ENCODE measurements at regions not wholly inside any gene's neighbourhood (a gene's known extent, or its start where the extent isn't known, plus 50 kb on each side); places are given as distances from the start of the nearest gene placed in this dataset.

GRCh38 chr2:156915332-156915731, 342.2 kb upstream of the GALNT5 start:
- Histone ChIP-seq H3K27me3 (ENCODE audit: control insufficient read depth in 1 of 2, insufficient read depth in 2 of 2, low read length in 2 of 2) (no peaks in the 10 kb centered on the region), H3K36me3 (ENCODE audit: control insufficient read depth in 2 of 2, insufficient read depth in 2 of 2, low read length in 2 of 2) (no peaks in the 10 kb centered on the region), H3K4me3 (ENCODE audit: low read length in 2 of 2) (no peak overlapping the region), H3K9me3 (ENCODE audit: control insufficient read depth in 2 of 2, low read length in 2 of 2) (no peaks in the 10 kb centered on the region), H3K4me1 (ENCODE audit: control insufficient read depth, insufficient read depth, low read length) (no peaks in the 10 kb centered on the region), H3K27ac (ENCODE audit: low read length) (no peak overlapping the region), H3K9ac (ENCODE audit: low read length in 2 of 2) (no peak overlapping the region)

GRCh38 chr2:156918410-156918809, 339.1 kb upstream of the GALNT5 start:
- H3K27me3 ChIP-seq (ENCODE audit: control insufficient read depth in 1 of 2, insufficient read depth in 2 of 2, low read length in 2 of 2): no peaks in the 10 kb centered on the region
- H3K4me3 ChIP-seq (ENCODE audit: low read length in 2 of 2): no peak overlapping the region
- H3K9ac ChIP-seq (ENCODE audit: low read length in 2 of 2): no peak overlapping the region
- no peaks in the 10 kb centered on the region for H3K4me1 ChIP-seq (ENCODE audit: control insufficient read depth, insufficient read depth, low read length)
- H3K27ac ChIP-seq (ENCODE audit: low read length): no peak overlapping the region
- H3K9me3 ChIP-seq (ENCODE audit: control insufficient read depth in 2 of 2, low read length in 2 of 2): no peaks in the 10 kb centered on the region
- no peaks in the 10 kb centered on the region for H3K36me3 ChIP-seq (ENCODE audit: control insufficient read depth in 2 of 2, insufficient read depth in 2 of 2, low read length in 2 of 2)

- no peak overlapping the region for H3K9ac ChIP-seq (ENCODE audit: low read length in 2 of 2)
- no peak overlapping the region for H3K27ac ChIP-seq (ENCODE audit: low read length)
- H3K27me3 ChIP-seq (ENCODE audit: control insufficient read depth in 1 of 2, insufficient read depth in 2 of 2, low read length in 2 of 2): no peaks in the 10 kb centered on the region
- H3K36me3 ChIP-seq (ENCODE audit: control insufficient read depth in 2 of 2, insufficient read depth in 2 of 2, low read length in 2 of 2): no peaks in the 10 kb centered on the region
- no peak overlapping the region for H3K4me3 ChIP-seq (ENCODE audit: low read length in 2 of 2)
- no peaks in the 10 kb centered on the region for H3K9me3 ChIP-seq (ENCODE audit: control insufficient read depth in 2 of 2, low read length in 2 of 2)
- H3K4me1 ChIP-seq (ENCODE audit: control insufficient read depth, insufficient read depth, low read length): no peaks in the 10 kb centered on the region
Observed at GRCh38 chr2:156930423-156930822, 327.1 kb upstream of the GALNT5 start.

- H3K27ac ChIP-seq (ENCODE audit: low read length): no peak overlapping the region
- no peak overlapping the region for H3K4me3 ChIP-seq (ENCODE audit: low read length in 2 of 2)
- H3K4me1 ChIP-seq (ENCODE audit: control insufficient read depth, insufficient read depth, low read length): no peaks in the 10 kb centered on the region
- H3K36me3 ChIP-seq (ENCODE audit: control insufficient read depth in 2 of 2, insufficient read depth in 2 of 2, low read length in 2 of 2): no peaks in the 10 kb centered on the region
- no peaks in the 10 kb centered on the region for H3K27me3 ChIP-seq (ENCODE audit: control insufficient read depth in 1 of 2, insufficient read depth in 2 of 2, low read length in 2 of 2)
- H3K9me3 ChIP-seq (ENCODE audit: control insufficient read depth in 2 of 2, low read length in 2 of 2): no peaks in the 10 kb centered on the region
- H3K9ac ChIP-seq (ENCODE audit: low read length in 2 of 2): no peak overlapping the region
Observed at GRCh38 chr2:156933645-156934225, 323.8 kb upstream of the GALNT5 start.

- H3K36me3 ChIP-seq (ENCODE audit: control insufficient read depth in 2 of 2, insufficient read depth in 2 of 2, low read length in 2 of 2): no peaks in the 10 kb centered on the region
- no peaks in the 10 kb centered on the region for H3K9me3 ChIP-seq (ENCODE audit: control insufficient read depth in 2 of 2, low read length in 2 of 2)
- H3K9ac ChIP-seq (ENCODE audit: low read length in 2 of 2): no peak overlapping the region
- no peaks in the 10 kb centered on the region for H3K4me1 ChIP-seq (ENCODE audit: control insufficient read depth, insufficient read depth, low read length)
- H3K27me3 ChIP-seq (ENCODE audit: control insufficient read depth in 1 of 2, insufficient read depth in 2 of 2, low read length in 2 of 2): no peaks in the 10 kb centered on the region
- no peak overlapping the region for H3K4me3 ChIP-seq (ENCODE audit: low read length in 2 of 2)
- no peak overlapping the region for H3K27ac ChIP-seq (ENCODE audit: low read length)
Observed at GRCh38 chr2:156935616-156936015, 321.9 kb upstream of the GALNT5 start.

- Histone ChIP-seq H3K27me3 (ENCODE audit: control insufficient read depth in 1 of 2, insufficient read depth in 2 of 2, low read length in 2 of 2) (no peaks in the 10 kb centered on the region), H3K9me3 (ENCODE audit: control insufficient read depth in 2 of 2, low read length in 2 of 2) (no peaks in the 10 kb centered on the region), H3K4me1 (ENCODE audit: control insufficient read depth, insufficient read depth, low read length) (no peaks in the 10 kb centered on the region), H3K36me3 (ENCODE audit: control insufficient read depth in 2 of 2, insufficient read depth in 2 of 2, low read length in 2 of 2) (no peaks in the 10 kb centered on the region), H3K27ac (ENCODE audit: low read length) (no peak overlapping the region), H3K9ac (ENCODE audit: low read length in 2 of 2) (no peak overlapping the region), H3K4me3 (ENCODE audit: low read length in 2 of 2) (no peak overlapping the region)
Observed at GRCh38 chr2:156937430-156937829, 320.1 kb upstream of the GALNT5 start.

- no peak overlapping the region for H3K4me3 ChIP-seq (ENCODE audit: low read length in 2 of 2)
- no peak overlapping the region for H3K27ac ChIP-seq (ENCODE audit: low read length)
- no peaks in the 10 kb centered on the region for H3K9me3 ChIP-seq (ENCODE audit: control insufficient read depth in 2 of 2, low read length in 2 of 2)
- no peaks in the 10 kb centered on the region for H3K4me1 ChIP-seq (ENCODE audit: control insufficient read depth, insufficient read depth, low read length)
- H3K9ac ChIP-seq (ENCODE audit: low read length in 2 of 2): no peak overlapping the region
- no peaks in the 10 kb centered on the region for H3K36me3 ChIP-seq (ENCODE audit: control insufficient read depth in 2 of 2, insufficient read depth in 2 of 2, low read length in 2 of 2)
- no peaks in the 10 kb centered on the region for H3K27me3 ChIP-seq (ENCODE audit: control insufficient read depth in 1 of 2, insufficient read depth in 2 of 2, low read length in 2 of 2)
Observed at GRCh38 chr2:156944871-156945270, 312.6 kb upstream of the GALNT5 start.

GRCh38 chr2:156947261-156947660, 310.2 kb upstream of the GALNT5 start:
- no peak overlapping the region for H3K9ac ChIP-seq (ENCODE audit: low read length in 2 of 2)
- H3K27me3 ChIP-seq (ENCODE audit: control insufficient read depth in 1 of 2, insufficient read depth in 2 of 2, low read length in 2 of 2): no peaks in the 10 kb centered on the region
- no peak overlapping the region for H3K27ac ChIP-seq (ENCODE audit: low read length)
- no peaks in the 10 kb centered on the region for H3K4me1 ChIP-seq (ENCODE audit: control insufficient read depth, insufficient read depth, low read length)
- no peaks in the 10 kb centered on the region for H3K36me3 ChIP-seq (ENCODE audit: control insufficient read depth in 2 of 2, insufficient read depth in 2 of 2, low read length in 2 of 2)
- H3K9me3 ChIP-seq (ENCODE audit: control insufficient read depth in 2 of 2, low read length in 2 of 2): no peaks in the 10 kb centered on the region
- H3K4me3 ChIP-seq (ENCODE audit: low read length in 2 of 2): no peak overlapping the region

GRCh38 chr2:156955701-156956100, 301.8 kb upstream of the GALNT5 start:
- no peaks in the 10 kb centered on the region for H3K4me1 ChIP-seq (ENCODE audit: control insufficient read depth, insufficient read depth, low read length)

GRCh38 chr2:156956161-156956560, 301.3 kb upstream of the GALNT5 start:
- H3K4me1 ChIP-seq (ENCODE audit: control insufficient read depth, insufficient read depth, low read length): no peaks in the 10 kb centered on the region
- H3K36me3 ChIP-seq (ENCODE audit: control insufficient read depth in 2 of 2, insufficient read depth in 2 of 2, low read length in 2 of 2): no peaks in the 10 kb centered on the region
- H3K9ac ChIP-seq (ENCODE audit: low read length in 2 of 2): no peak overlapping the region
- H3K27ac ChIP-seq (ENCODE audit: low read length): no peak overlapping the region
- no peak overlapping the region for H3K4me3 ChIP-seq (ENCODE audit: low read length in 2 of 2)
- H3K9me3 ChIP-seq (ENCODE audit: control insufficient read depth in 2 of 2, low read length in 2 of 2): no peaks in the 10 kb centered on the region
- H3K27me3 ChIP-seq (ENCODE audit: control insufficient read depth in 1 of 2, insufficient read depth in 2 of 2, low read length in 2 of 2): no peaks in the 10 kb centered on the region

More at GRCh38 chr2:156955701-156956100, 301.8 kb upstream of the GALNT5 start:
- H3K9ac ChIP-seq (ENCODE audit: low read length in 2 of 2): no peak overlapping the region
- no peak overlapping the region for H3K4me3 ChIP-seq (ENCODE audit: low read length in 2 of 2)
- H3K27ac ChIP-seq (ENCODE audit: low read length): no peak overlapping the region
- no peaks in the 10 kb centered on the region for H3K9me3 ChIP-seq (ENCODE audit: control insufficient read depth in 2 of 2, low read length in 2 of 2)
- no peaks in the 10 kb centered on the region for H3K27me3 ChIP-seq (ENCODE audit: control insufficient read depth in 1 of 2, insufficient read depth in 2 of 2, low read length in 2 of 2)
- no peaks in the 10 kb centered on the region for H3K36me3 ChIP-seq (ENCODE audit: control insufficient read depth in 2 of 2, insufficient read depth in 2 of 2, low read length in 2 of 2)

- no peak overlapping the region for H3K4me3 ChIP-seq (ENCODE audit: low read length in 2 of 2)
- H3K27ac ChIP-seq (ENCODE audit: low read length): no peak overlapping the region
- H3K36me3 ChIP-seq (ENCODE audit: control insufficient read depth in 2 of 2, insufficient read depth in 2 of 2, low read length in 2 of 2): no peaks in the 10 kb centered on the region
Observed at GRCh38 chr2:156958374-156958773, 299.1 kb upstream of the GALNT5 start.

More at GRCh38 chr2:156958374-156958773, 299.1 kb upstream of the GALNT5 start:
- Histone ChIP-seq H3K9me3 (ENCODE audit: control insufficient read depth in 2 of 2, low read length in 2 of 2) (no peaks in the 10 kb centered on the region), H3K9ac (ENCODE audit: low read length in 2 of 2) (no peak overlapping the region), H3K27me3 (ENCODE audit: control insufficient read depth in 1 of 2, insufficient read depth in 2 of 2, low read length in 2 of 2) (no peaks in the 10 kb centered on the region), H3K4me1 (ENCODE audit: control insufficient read depth, insufficient read depth, low read length) (no peaks in the 10 kb centered on the region)

Data from stomach smooth muscle (tissue), 2 donors.